HEK293 (cell line): ENCODE measurements at regions not wholly inside any gene's neighbourhood (a gene's known extent, or its start where the extent isn't known, plus 50 kb on each side); places are given as distances from the start of the nearest gene placed in this dataset.

Experiments used
- CTCF ChIA-PET: fragments of 350-600 bp; formaldehyde crosslinking; extraction: SDS; loops from one replicate; lab custom pipeline; 2021; ENCODE audit warnings: antibody characterized with exemption; lab: Yijun Ruan, JAX
- POLR2A ChIA-PET: fragments of 300-600 bp; formaldehyde crosslinking; extraction: SDS; loops from one replicate; lab custom pipeline; 2020; ENCODE audit warnings: antibody characterized with exemption, inconsistent platforms; lab: Yijun Ruan, JAX
- H3K27ac ChIP-seq: fragments of 200-500 bp; sonication (Bioruptor generic); 2 replicates; pipeline ENCODE4 v1.5.1; 2014; ENCODE audit warnings: low read depth, low read length, control low read depth, inconsistent platforms; ENCODE audit errors: extremely low read depth
- H3K36me3 ChIP-seq, 2 experiments: fragments of 200-500 bp in 1 of 2; sonication (Bioruptor generic) in 1 of 2; 1 replicate in 1 of 2; 2 replicates in 1 of 2; pipeline ENCODE4 v1.5.1; 2014 to 2017; ENCODE audit warnings: inconsistent platforms in 2 of 2, low read length in 2 of 2; ENCODE audit not compliant: control insufficient read depth in 2 of 2, insufficient read depth in 1 of 2
- H3K4me1 ChIP-seq: fragments of 200-500 bp; sonication (Bioruptor generic); 2 replicates; pipeline ENCODE4 v1.5.1; 2014; ENCODE audit warnings: mild to moderate bottlenecking, low read length, inconsistent platforms; ENCODE audit not compliant: control insufficient read depth, insufficient read depth
- H3K4me3 ChIP-seq: 2 replicates; pipeline ENCODE4 v1.5.1; 2011; ENCODE audit warnings: low read depth, mild to moderate bottlenecking, control low read depth, low read length, moderate library complexity
- H3K9me3 ChIP-seq: fragments of 200-500 bp; sonication (Bioruptor generic); 2 replicates; pipeline ENCODE4 v1.5.1; 2014; ENCODE audit warnings: low read depth, low read length, inconsistent platforms; ENCODE audit not compliant: control insufficient read depth, insufficient read depth
- GFI1B ChIP-seq: fragments of 450-650 bp; formaldehyde crosslinking; IDR thresholded peaks from 2 replicates; pipeline ENCODE4 v1.5.1; 2016; ENCODE audit warnings: missing biosample characterization, missing genetic modification characterization
- IKZF3 ChIP-seq: fragments of 450-650 bp; IDR thresholded peaks from 2 replicates; pipeline ENCODE4 v1.5.0; 2018; ENCODE audit warnings: missing biosample characterization, mild to moderate bottlenecking, missing genetic modification characterization, moderate library complexity
- INSM2 ChIP-seq: fragments of 450-650 bp; formaldehyde crosslinking; IDR thresholded peaks from 2 replicates; pipeline ENCODE4 v1.5.1; 2016; ENCODE audit warnings: missing biosample characterization, missing genetic modification characterization
- KLF8 ChIP-seq: fragments of 450-650 bp; formaldehyde crosslinking; IDR thresholded peaks from 2 replicates; pipeline ENCODE4 v1.5.1; 2016; ENCODE audit warnings: missing biosample characterization, missing genetic modification characterization
- PRDM1 ChIP-seq: fragments of 450-650 bp; formaldehyde crosslinking; IDR thresholded peaks from 2 replicates; pipeline ENCODE4; 2016; ENCODE audit warnings: missing biosample characterization, missing genetic modification characterization
- SP7 ChIP-seq: fragments of 450-650 bp; formaldehyde crosslinking; IDR thresholded peaks from 2 replicates; pipeline ENCODE4 v1.5.1; 2016; ENCODE audit warnings: missing biosample characterization, missing genetic modification characterization
- TSHZ1 ChIP-seq: fragments of 450-650 bp; formaldehyde crosslinking; IDR thresholded peaks from 2 replicates; pipeline ENCODE4 v1.5.1; 2016; ENCODE audit warnings: missing biosample characterization, missing genetic modification characterization, borderline replicate concordance
- WT1 ChIP-seq: fragments of 450-650 bp; formaldehyde crosslinking; IDR thresholded peaks from 2 replicates; pipeline ENCODE4 v1.5.1; 2016; ENCODE audit warnings: missing biosample characterization, missing genetic modification characterization
- ZBTB20 ChIP-seq: fragments of 450-650 bp; formaldehyde crosslinking; IDR thresholded peaks from 2 replicates; pipeline ENCODE4 v1.5.1; 2016; ENCODE audit warnings: missing biosample characterization, missing genetic modification characterization
- ZBTB48 ChIP-seq: fragments of 450-650 bp; formaldehyde crosslinking; IDR thresholded peaks from 2 replicates; pipeline ENCODE4 v1.5.1; 2016; ENCODE audit warnings: missing biosample characterization, missing genetic modification characterization
- ZFP3 ChIP-seq: fragments of 450-650 bp; formaldehyde crosslinking; IDR thresholded peaks from 2 replicates; pipeline ENCODE4 v1.5.1; 2016; ENCODE audit warnings: low read depth, missing biosample characterization, missing genetic modification characterization
- ZFP37 ChIP-seq: fragments of 450-650 bp; formaldehyde crosslinking; IDR thresholded peaks from 2 replicates; pipeline ENCODE4 v1.5.1; 2016; ENCODE audit warnings: missing biosample characterization, missing genetic modification characterization
- ZFP41 ChIP-seq: fragments of 450-650 bp; formaldehyde crosslinking; IDR thresholded peaks from 2 replicates; pipeline ENCODE4 v1.5.1; 2016; ENCODE audit warnings: missing biosample characterization, missing genetic modification characterization, borderline replicate concordance
- ZNF366 ChIP-seq: fragments of 450-650 bp; formaldehyde crosslinking; conservative IDR thresholded peaks from 2 replicates; pipeline ENCODE4 v1.5.1; 2016; ENCODE audit warnings: missing biosample characterization, missing genetic modification characterization
- ZNF394 ChIP-seq: fragments of 450-650 bp; formaldehyde crosslinking; IDR thresholded peaks from 2 replicates; pipeline ENCODE4 v1.5.1; 2016; ENCODE audit warnings: missing biosample characterization, missing genetic modification characterization, mild to moderate bottlenecking, moderate library complexity, borderline replicate concordance
- ZNF398 ChIP-seq: fragments of 450-650 bp; formaldehyde crosslinking; IDR thresholded peaks from 2 replicates; pipeline ENCODE4 v1.5.1; 2017; ENCODE audit warnings: missing biosample characterization, missing genetic modification characterization
- ZNF48 ChIP-seq: fragments of 450-650 bp; formaldehyde crosslinking; IDR thresholded peaks from 2 replicates; pipeline ENCODE4 v1.5.1; 2016; ENCODE audit warnings: missing biosample characterization, missing genetic modification characterization
- ZNF518A ChIP-seq: fragments of 450-650 bp; formaldehyde crosslinking; conservative IDR thresholded peaks from 2 replicates; pipeline ENCODE4 v1.5.1; 2016; ENCODE audit warnings: low read depth, missing biosample characterization, missing genetic modification characterization
- ZNF626 ChIP-seq: fragments of 450-650 bp; sonication (Bioruptor Pico); formaldehyde crosslinking; IDR thresholded peaks from 2 replicates; pipeline ENCODE4 v1.5.1; 2018; ENCODE audit warnings: missing biosample characterization, missing genetic modification characterization, inconsistent platforms
- ZNF629 ChIP-seq: fragments of 450-650 bp; formaldehyde crosslinking; IDR thresholded peaks from 2 replicates; pipeline ENCODE4 v1.5.1; 2017; ENCODE audit warnings: missing biosample characterization, missing genetic modification characterization
- ZNF660 ChIP-seq: fragments of 450-650 bp; IDR thresholded peaks from 2 replicates; pipeline ENCODE4 v1.5.1; 2018; ENCODE audit warnings: missing biosample characterization, mild to moderate bottlenecking, missing genetic modification characterization
- ZNF670 ChIP-seq: fragments of 450-650 bp; formaldehyde crosslinking; IDR thresholded peaks from 2 replicates; pipeline ENCODE4 v1.5.1; 2016; ENCODE audit warnings: missing biosample characterization, missing genetic modification characterization, low read depth
- ZNF843 ChIP-seq: fragments of 450-650 bp; formaldehyde crosslinking; IDR thresholded peaks from 2 replicates; pipeline ENCODE4 v1.5.1; 2016; ENCODE audit warnings: missing biosample characterization, missing genetic modification characterization
- TF ChIP-seq, protein P1 (sequence below): fragments of 450-650 bp; formaldehyde crosslinking; IDR thresholded peaks from 2 replicates; pipeline ENCODE4 v1.5.1; 2016; ENCODE audit warnings: missing biosample characterization, missing genetic modification characterization

DNA sequence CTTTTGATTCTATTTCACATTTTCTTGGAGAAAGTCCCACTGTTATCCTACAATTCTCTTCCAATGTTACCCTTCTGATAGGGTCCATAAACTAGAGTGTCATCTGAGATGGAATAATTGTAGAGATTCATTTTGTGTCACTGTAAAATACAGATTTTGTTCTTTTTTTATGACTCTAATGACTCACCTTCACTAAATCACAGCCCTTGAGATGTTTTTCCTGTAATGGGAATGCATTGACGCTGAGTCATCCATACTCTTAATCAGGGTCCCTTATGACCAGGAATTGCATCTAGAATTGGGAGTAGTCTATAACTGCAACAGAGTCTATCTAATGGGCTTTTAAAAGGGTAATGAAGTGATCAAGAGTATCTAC is 315.5 kb downstream of the TGFB2 start:
- ChIA-PET POLR2A (no interaction called here), CTCF (interaction anchor here (1.0 kb wide), 1 partner anchor 11 kb away, joined by 3 read pairs; no protein-coding TSS in a partner anchor)
- Histone ChIP-seq H3K36me3 (no peaks in the 10 kb centered on the region), H3K9me3 (no peaks in the 10 kb centered on the region), H3K4me3 (no peak overlapping the region), H3K4me1 (peaks cover 3% of the 10 kb centered on the region), H3K27ac (no peak overlapping the region)
- TF ChIP-seq PRDM1 (tag by site-specific recombination) (peak; percentile 39; the same call in 1 of the 2 replicates), ZNF518A (tag by site-specific recombination) (0 out of 2 replicates have a peak, but pooled peaks have one; percentile 26), ZNF366 (peak; percentile 60), ZNF398 (tag by site-specific recombination) (0 out of 2 replicates have a peak, but pooled peaks have one; percentile 22), ZNF660 (tag by site-specific recombination) (peak; percentile 57; the same call in 1 of the 2 replicates), INSM2 (peak; percentile 51; the same call in 1 of the 2 replicates), ZFP3 (tag by site-specific recombination) (no peak), WT1 (tag by site-specific recombination) (peak; percentile 70), ZFP41 (tag by site-specific recombination) (no peak), KLF8 (tag by site-specific recombination) (peak; percentile 43; the same call in 1 of the 2 replicates), GFI1B (tag by site-specific recombination) (peak; percentile 97), IKZF3 (tag by site-specific recombination) (peak; percentile 46; the same call in 1 of the 2 replicates), SP7 (tag by site-specific recombination) (peak; percentile 93), ZBTB48 (tag by site-specific recombination) (0 out of 2 replicates have a peak, but pooled peaks have one; percentile 35), ZNF843 (tag by site-specific recombination) (0 out of 2 replicates have a peak, but pooled peaks have one; percentile 56), ZFP37 (0 out of 2 replicates have a peak, but pooled peaks have one; percentile 64), TSHZ1 (peak; percentile 42; the same call in 1 of the 2 replicates), ZNF629 (tag by site-specific recombination) (peak; percentile 75), ZNF394 (tag by site-specific recombination) (0 out of 2 replicates have a peak, but pooled peaks have one; percentile 24), ZBTB20 (tag by site-specific recombination) (peak; percentile 76), ZNF670 (tag by site-specific recombination) (no peak), ZNF48 (tag by site-specific recombination) (no peak), ZNF626 (no peak)
- TF ChIP-seq, protein P1, sequence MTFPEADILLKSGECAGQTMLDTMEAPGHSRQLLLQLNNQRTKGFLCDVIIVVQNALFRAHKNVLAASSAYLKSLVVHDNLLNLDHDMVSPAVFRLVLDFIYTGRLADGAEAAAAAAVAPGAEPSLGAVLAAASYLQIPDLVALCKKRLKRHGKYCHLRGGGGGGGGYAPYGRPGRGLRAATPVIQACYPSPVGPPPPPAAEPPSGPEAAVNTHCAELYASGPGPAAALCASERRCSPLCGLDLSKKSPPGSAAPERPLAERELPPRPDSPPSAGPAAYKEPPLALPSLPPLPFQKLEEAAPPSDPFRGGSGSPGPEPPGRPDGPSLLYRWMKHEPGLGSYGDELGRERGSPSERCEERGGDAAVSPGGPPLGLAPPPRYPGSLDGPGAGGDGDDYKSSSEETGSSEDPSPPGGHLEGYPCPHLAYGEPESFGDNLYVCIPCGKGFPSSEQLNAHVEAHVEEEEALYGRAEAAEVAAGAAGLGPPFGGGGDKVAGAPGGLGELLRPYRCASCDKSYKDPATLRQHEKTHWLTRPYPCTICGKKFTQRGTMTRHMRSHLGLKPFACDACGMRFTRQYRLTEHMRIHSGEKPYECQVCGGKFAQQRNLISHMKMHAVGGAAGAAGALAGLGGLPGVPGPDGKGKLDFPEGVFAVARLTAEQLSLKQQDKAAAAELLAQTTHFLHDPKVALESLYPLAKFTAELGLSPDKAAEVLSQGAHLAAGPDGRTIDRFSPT (tag by site-specific recombination): peak; percentile 83
